ENCODE measurements at regions not wholly inside any gene's neighbourhood (a gene's known extent, or its start where the extent isn't known, plus 50 kb on each side); places are given as distances from the start of the nearest gene placed in this dataset.

GRCh38 chrX:46433892-46434291, 111.3 kb downstream of the ZNF674 start:
- TF ChIP-seq CTCF (IDR thresholded peaks at IDR 0.05) (no peak), POLR2A (IDR thresholded peaks at IDR 0.05) (no peak), EP300 (IDR thresholded peaks at IDR 0.05; ENCODE audit: low read depth) (no peak)

All from transverse colon (tissue), 3 donors.